HCT116 (cell line): ENCODE measurements at regions not wholly inside any gene's neighbourhood (a gene's known extent, or its start where the extent isn't known, plus 50 kb on each side); places are given as distances from the start of the nearest gene placed in this dataset.

ENCODE experiments used
- ATAC-seq: fragments of 200-7000 bp; cut with Tn5 transposase; 2 replicates; pipeline ENCODE4 v1.9.1; 2020; ENCODE audit warnings: mild to moderate bottlenecking, moderate library complexity
- BruUV-seq: library from RNA; stranded (reverse); fragments of 400-500 nt; replicated peaks from 2 replicates; lab custom pipeline; 2021; lab: Mats Ljungman, UMichigan
- CTCF ChIA-PET: fragments of 300-600 bp; sonication (Branson Sonifier 250); formaldehyde crosslinking; loops from one replicate; lab custom pipeline; 2021; ENCODE audit warnings: antibody characterized with exemption; lab: Charles Lee
- POLR2A ChIA-PET: fragments of 300-600, 350-600 bp; sonication (Branson Sonifier 250); formaldehyde crosslinking; loops from one replicate; lab custom pipeline; 2021; ENCODE audit warnings: antibody characterized with exemption; lab: Charles Lee
- RAD21 ChIA-PET, 2 experiments: fragments of 300-600 bp; sonication (Branson Sonifier 250); formaldehyde crosslinking; loops; one replicate each; lab custom pipeline; 2023; ENCODE audit warnings: low total read pairs in 2 of 2; ENCODE audit not compliant: uncharacterized antibody in 2 of 2, unreplicated experiment in 2 of 2, low non-redundant PET in 1 of 2; lab: Charles Lee
- DNase-seq: peaks from one replicate; pipeline ENCODE4 v3.0.0-alpha.2; 2010; ENCODE audit warnings: low read depth, low spot score
- H2AFZ ChIP-seq: fragments of 200-600 bp; shearing (Covaris generic), sonication (generic); 2 replicates; pipeline ENCODE4 v1.6.1; 2017; ENCODE audit warnings: low read depth, mixed run types, mixed read lengths, antibody characterized with exemption, low read length; ENCODE audit not compliant: poor library complexity, severe bottlenecking
- H3K27ac ChIP-seq: 2 replicates; pipeline ENCODE4 v1.5.1; 2012; ENCODE audit warnings: low read depth, low read length
- H3K27me3 ChIP-seq: fragments of 200-600 bp; sonication (generic); 2 replicates; pipeline ENCODE4 v1.6.1; 2016; ENCODE audit warnings: mixed run types, low read length, mixed read lengths; ENCODE audit not compliant: insufficient read depth
- H3K36me3 ChIP-seq, 2 experiments: fragments of 200-500 bp in 1 of 2; fragments of 200-600 bp in 1 of 2; sonication (Bioruptor generic) in 1 of 2; sonication (generic) in 1 of 2; 2 replicates each; pipeline versions ENCODE4 v1.5.1 to v1.6.1; 2014 to 2016; ENCODE audit warnings: low read length in 2 of 2, inconsistent platforms in 1 of 2, mixed read lengths in 1 of 2, mixed run types in 1 of 2; ENCODE audit not compliant: insufficient read depth in 2 of 2, control insufficient read depth in 1 of 2
- H3K4me1 ChIP-seq, 2 experiments: fragments of 200-600 bp in 1 of 2; sonication (generic) in 1 of 2; 2 replicates each; pipeline versions ENCODE4 v1.5.1 to v1.6.1; 2012 to 2017; ENCODE audit warnings: low read length in 2 of 2, inconsistent platforms in 1 of 2, mild to moderate bottlenecking in 1 of 2, mixed read lengths in 1 of 2, mixed run types in 1 of 2, moderate library complexity in 1 of 2; ENCODE audit not compliant: insufficient read depth in 2 of 2, control insufficient read depth in 1 of 2
- H3K4me2 ChIP-seq: fragments of 200-600 bp; sonication (generic); 2 replicates; pipeline ENCODE4 v1.6.1; 2017; ENCODE audit warnings: mixed run types, low read length, mixed read lengths
- H3K4me3 ChIP-seq, 2 experiments: fragments of 200-600 bp in 1 of 2; sonication (generic) in 1 of 2; replicated peaks in 1 of 2; 2 replicates each; pipeline ENCODE4 v1.5.1; 2011 to 2016; ENCODE audit warnings: low read length in 2 of 2, control low read depth in 1 of 2, low read depth in 1 of 2, mild to moderate bottlenecking in 1 of 2, mixed read lengths in 1 of 2, mixed run types in 1 of 2
- H3K79me2 ChIP-seq: fragments of 200-600 bp; sonication (generic); 2 replicates; pipeline ENCODE4 v1.6.1; 2017; ENCODE audit warnings: mild to moderate bottlenecking, mixed run types, low read length, moderate library complexity, mixed read lengths; ENCODE audit not compliant: insufficient read depth
- H3K9ac ChIP-seq: fragments of 200-600 bp; sonication (generic); 2 replicates; pipeline ENCODE4 v1.6.1; 2016; ENCODE audit warnings: low read length, mixed read lengths
- H3K9me2 ChIP-seq: fragments of 200-600 bp; sonication (generic), shearing (Covaris generic); 2 replicates; pipeline ENCODE4 v1.6.1; 2017; ENCODE audit warnings: mixed run types, mild to moderate bottlenecking, moderate library complexity; ENCODE audit not compliant: insufficient read depth
- H3K9me3 ChIP-seq, 2 experiments: fragments of 200-500 bp in 1 of 2; fragments of 200-600 bp in 1 of 2; sonication (Bioruptor generic) in 1 of 2; sonication (generic) in 1 of 2; 2 replicates each; pipeline ENCODE4 v1.6.1; 2014 to 2017; ENCODE audit warnings: low read length in 2 of 2, mixed read lengths in 2 of 2, inconsistent platforms in 1 of 2, low read depth in 1 of 2, mild to moderate bottlenecking in 1 of 2, mixed run types in 1 of 2, moderate library complexity in 1 of 2; ENCODE audit not compliant: control insufficient read depth in 1 of 2, insufficient read depth in 1 of 2
- H4K20me1 ChIP-seq: fragments of 200-600 bp; sonication (generic), shearing (Covaris generic); 2 replicates; pipeline ENCODE4 v1.6.1; 2017; ENCODE audit warnings: mixed run types, mild to moderate bottlenecking, moderate library complexity; ENCODE audit not compliant: insufficient read depth
- EZH2phosphoT487 ChIP-seq: fragments of 200-600 bp; IDR thresholded peaks from 2 replicates; pipeline ENCODE4 v1.6.1; 2018; ENCODE audit warnings: antibody characterized with exemption, borderline replicate concordance
- FOSL1 ChIP-seq: IDR thresholded peaks from 2 replicates; pipeline ENCODE4 v1.6.1; 2012; ENCODE audit warnings: low read depth
- JUND ChIP-seq: IDR thresholded peaks from 2 replicates; pipeline ENCODE4 v1.6.1; 2012
- POLR2A ChIP-seq: IDR thresholded peaks from 2 replicates; pipeline ENCODE4 v1.7.0; 2011; ENCODE audit warnings: borderline replicate concordance; ENCODE audit not compliant: insufficient read depth, insufficient read length; ENCODE audit errors: extremely low read depth
- POLR2AphosphoS5 ChIP-seq: IDR thresholded peaks from 2 replicates; pipeline ENCODE4 v1.6.1; 2011; ENCODE audit warnings: mild to moderate bottlenecking, low read depth, low read length, moderate library complexity
- RAD21 ChIP-seq: IDR thresholded peaks from 2 replicates; pipeline ENCODE4 v1.6.1; 2012; ENCODE audit warnings: low read depth, mild to moderate bottlenecking
- SIN3A ChIP-seq: IDR thresholded peaks from 2 replicates; pipeline ENCODE4 v1.6.1; 2012; ENCODE audit warnings: low read depth
- SP1 ChIP-seq: IDR thresholded peaks from 2 replicates; pipeline ENCODE4 v1.6.1; 2012; ENCODE audit warnings: low read depth
- SRF ChIP-seq: IDR thresholded peaks from 2 replicates; pipeline ENCODE4 v1.6.1; 2012; ENCODE audit warnings: low read depth
- TCF7L2 ChIP-seq: IDR thresholded peaks from 2 replicates; pipeline ENCODE4 v1.7.0; 2011; ENCODE audit warnings: borderline replicate concordance, inconsistent platforms; ENCODE audit not compliant: insufficient read depth, insufficient read length; ENCODE audit errors: extremely low read depth
- YY1 ChIP-seq: IDR thresholded peaks from 2 replicates; pipeline ENCODE4 v1.6.1; 2011; ENCODE audit warnings: low read length, low read depth, moderate library complexity, mild to moderate bottlenecking; ENCODE audit not compliant: insufficient replicate concordance; ENCODE audit errors: extremely low read depth
- intact Hi-C: fragments of 100-400 bp; cut with micrococcal nuclease; formaldehyde crosslinking; loops from 2 replicates; pipeline ENCODE4 v1.10.0; 2022
- TF ChIP-seq, protein P1 (sequence below): IDR thresholded peaks from 2 replicates; pipeline ENCODE4 v1.6.1; 2012
- TF ChIP-seq, protein P2 (sequence below): IDR thresholded peaks from 2 replicates; pipeline ENCODE4 v1.6.1; 2012
- TF ChIP-seq, protein P3 (sequence below): IDR thresholded peaks from 2 replicates; pipeline ENCODE4 v1.6.1; 2012; ENCODE audit warnings: low read depth
- TF ChIP-seq, protein P4 (sequence below): IDR thresholded peaks from 2 replicates; pipeline ENCODE4 v1.6.1; 2011; ENCODE audit warnings: mild to moderate bottlenecking, low read length, moderate library complexity; ENCODE audit not compliant: insufficient replicate concordance; ENCODE audit errors: extremely low read depth

DNA sequence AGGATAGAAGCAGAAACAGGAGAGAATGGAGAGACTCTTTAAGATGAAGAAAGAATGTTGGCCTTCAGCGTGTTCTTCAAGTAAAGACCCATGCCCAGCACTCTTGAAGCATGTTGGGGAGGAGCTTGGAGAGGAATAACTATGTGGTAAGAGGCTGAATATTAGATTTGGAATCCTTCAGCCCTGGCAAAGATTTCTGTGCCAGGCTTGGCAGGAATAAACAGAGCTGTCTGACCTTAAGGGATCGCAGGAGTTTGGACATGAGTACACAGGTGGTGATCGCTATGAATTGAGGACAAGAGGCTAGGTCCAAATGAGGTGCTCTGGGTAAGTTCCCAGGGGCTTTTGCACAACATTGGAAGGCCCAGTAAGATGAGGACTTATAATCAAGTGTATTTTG, 132.6 kb upstream of the TBL1XR1 start:
- ChIA-PET RAD21 (no interaction called here), CTCF (no interaction called here), POLR2A (no interaction called here)
- H3K79me2 ChIP-seq: no peaks in the 10 kb centered on the region
- TF ChIP-seq, protein P1, sequence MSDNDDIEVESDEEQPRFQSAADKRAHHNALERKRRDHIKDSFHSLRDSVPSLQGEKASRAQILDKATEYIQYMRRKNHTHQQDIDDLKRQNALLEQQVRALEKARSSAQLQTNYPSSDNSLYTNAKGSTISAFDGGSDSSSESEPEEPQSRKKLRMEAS: no peak
- no peak for TF ChIP-seq JUND
- no peak for TF ChIP-seq EZH2phosphoT487
- no peak for TF ChIP-seq SRF
- TF ChIP-seq RAD21: no peak
- H3K27me3 ChIP-seq: no peaks in the 10 kb centered on the region
- H3K4me2 ChIP-seq: no peak overlapping the region
- ATAC-seq: no peak
- no peak overlapping the region for H3K27ac ChIP-seq
- intact Hi-C loops: no loop called here
- no peaks in the 10 kb centered on the region for H4K20me1 ChIP-seq
- no peaks in the 10 kb centered on the region for H3K4me1 ChIP-seq
- no peaks in the 10 kb centered on the region for H3K36me3 ChIP-seq
- H3K4me3 ChIP-seq: no peak overlapping the region
- no peaks in the 10 kb centered on the region for H3K9me3 ChIP-seq
- no peaks in the 10 kb centered on the region for H3K9me2 ChIP-seq
- H3K9ac ChIP-seq: no peak overlapping the region
- no peak overlapping the region for H2AFZ ChIP-seq
- DNase-seq: no peak
- BruUV-seq: no TSS peak

DNA sequence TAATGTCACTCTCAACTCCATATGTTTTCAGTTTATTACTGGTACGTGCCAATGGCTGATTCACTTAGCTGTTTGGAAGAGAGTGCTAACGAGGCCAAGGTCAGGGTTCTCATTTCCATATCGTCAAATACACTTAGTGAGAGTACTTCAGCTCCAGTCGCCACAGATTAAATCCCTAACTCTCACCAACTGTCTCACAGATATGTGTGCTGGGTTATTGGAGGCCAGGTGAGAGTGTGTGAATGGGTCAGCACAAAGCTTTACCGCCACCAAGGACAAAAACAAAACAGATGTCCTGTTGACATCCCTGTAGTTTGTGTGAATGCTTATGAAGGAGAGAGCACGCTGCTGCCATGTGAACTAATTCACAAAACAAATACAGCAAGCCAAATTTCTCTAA, 133.5 kb upstream of the TBL1XR1 start:
- no peak overlapping the region for H3K9ac ChIP-seq
- peaks cover 4% of the 10 kb centered on the region in 2 experiments for H3K4me1 ChIP-seq
- no peaks in the 10 kb centered on the region for H3K9me2 ChIP-seq
- POLR2A ChIA-PET: interaction anchor here (1.3 kb wide), 1 partner anchor 28 kb away, joined by 3 read pairs; no protein-coding TSS in a partner anchor
- no peak overlapping the region for H3K4me3 ChIP-seq
- no peak for ATAC-seq
- no peak overlapping the region for H2AFZ ChIP-seq
- no peak overlapping the region for H3K27ac ChIP-seq
- RAD21 ChIA-PET: no interaction called here
- no peak for TF ChIP-seq YY1
- TF ChIP-seq, protein P2, sequence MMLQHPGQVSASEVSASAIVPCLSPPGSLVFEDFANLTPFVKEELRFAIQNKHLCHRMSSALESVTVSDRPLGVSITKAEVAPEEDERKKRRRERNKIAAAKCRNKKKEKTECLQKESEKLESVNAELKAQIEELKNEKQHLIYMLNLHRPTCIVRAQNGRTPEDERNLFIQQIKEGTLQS: no peak
- TF ChIP-seq SP1: no peak
- TF ChIP-seq EZH2phosphoT487: no peak
- TF ChIP-seq, protein P3, sequence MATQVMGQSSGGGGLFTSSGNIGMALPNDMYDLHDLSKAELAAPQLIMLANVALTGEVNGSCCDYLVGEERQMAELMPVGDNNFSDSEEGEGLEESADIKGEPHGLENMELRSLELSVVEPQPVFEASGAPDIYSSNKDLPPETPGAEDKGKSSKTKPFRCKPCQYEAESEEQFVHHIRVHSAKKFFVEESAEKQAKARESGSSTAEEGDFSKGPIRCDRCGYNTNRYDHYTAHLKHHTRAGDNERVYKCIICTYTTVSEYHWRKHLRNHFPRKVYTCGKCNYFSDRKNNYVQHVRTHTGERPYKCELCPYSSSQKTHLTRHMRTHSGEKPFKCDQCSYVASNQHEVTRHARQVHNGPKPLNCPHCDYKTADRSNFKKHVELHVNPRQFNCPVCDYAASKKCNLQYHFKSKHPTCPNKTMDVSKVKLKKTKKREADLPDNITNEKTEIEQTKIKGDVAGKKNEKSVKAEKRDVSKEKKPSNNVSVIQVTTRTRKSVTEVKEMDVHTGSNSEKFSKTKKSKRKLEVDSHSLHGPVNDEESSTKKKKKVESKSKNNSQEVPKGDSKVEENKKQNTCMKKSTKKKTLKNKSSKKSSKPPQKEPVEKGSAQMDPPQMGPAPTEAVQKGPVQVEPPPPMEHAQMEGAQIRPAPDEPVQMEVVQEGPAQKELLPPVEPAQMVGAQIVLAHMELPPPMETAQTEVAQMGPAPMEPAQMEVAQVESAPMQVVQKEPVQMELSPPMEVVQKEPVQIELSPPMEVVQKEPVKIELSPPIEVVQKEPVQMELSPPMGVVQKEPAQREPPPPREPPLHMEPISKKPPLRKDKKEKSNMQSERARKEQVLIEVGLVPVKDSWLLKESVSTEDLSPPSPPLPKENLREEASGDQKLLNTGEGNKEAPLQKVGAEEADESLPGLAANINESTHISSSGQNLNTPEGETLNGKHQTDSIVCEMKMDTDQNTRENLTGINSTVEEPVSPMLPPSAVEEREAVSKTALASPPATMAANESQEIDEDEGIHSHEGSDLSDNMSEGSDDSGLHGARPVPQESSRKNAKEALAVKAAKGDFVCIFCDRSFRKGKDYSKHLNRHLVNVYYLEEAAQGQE: no peak
- no peak for TF ChIP-seq POLR2AphosphoS5
- TF ChIP-seq JUND: no peak
- TF ChIP-seq SIN3A: no peak
- TF ChIP-seq POLR2A: no peak
- no peak for TF ChIP-seq FOSL1
- TF ChIP-seq, protein P4, sequence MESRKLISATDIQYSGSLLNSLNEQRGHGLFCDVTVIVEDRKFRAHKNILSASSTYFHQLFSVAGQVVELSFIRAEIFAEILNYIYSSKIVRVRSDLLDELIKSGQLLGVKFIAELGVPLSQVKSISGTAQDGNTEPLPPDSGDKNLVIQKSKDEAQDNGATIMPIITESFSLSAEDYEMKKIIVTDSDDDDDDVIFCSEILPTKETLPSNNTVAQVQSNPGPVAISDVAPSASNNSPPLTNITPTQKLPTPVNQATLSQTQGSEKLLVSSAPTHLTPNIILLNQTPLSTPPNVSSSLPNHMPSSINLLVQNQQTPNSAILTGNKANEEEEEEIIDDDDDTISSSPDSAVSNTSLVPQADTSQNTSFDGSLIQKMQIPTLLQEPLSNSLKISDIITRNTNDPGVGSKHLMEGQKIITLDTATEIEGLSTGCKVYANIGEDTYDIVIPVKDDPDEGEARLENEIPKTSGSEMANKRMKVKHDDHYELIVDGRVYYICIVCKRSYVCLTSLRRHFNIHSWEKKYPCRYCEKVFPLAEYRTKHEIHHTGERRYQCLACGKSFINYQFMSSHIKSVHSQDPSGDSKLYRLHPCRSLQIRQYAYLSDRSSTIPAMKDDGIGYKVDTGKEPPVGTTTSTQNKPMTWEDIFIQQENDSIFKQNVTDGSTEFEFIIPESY: no peak
- TF ChIP-seq TCF7L2: no peak
- TF ChIP-seq, protein P1: no peak
- BruUV-seq: no TSS peak
- intact Hi-C loops: no loop called here
- no peaks in the 10 kb centered on the region for H3K36me3 ChIP-seq
- no peak overlapping the region for H3K4me2 ChIP-seq
- H3K9me3 ChIP-seq: no peaks in the 10 kb centered on the region
- H3K27me3 ChIP-seq: no peaks in the 10 kb centered on the region
- CTCF ChIA-PET: no interaction called here
- no peaks in the 10 kb centered on the region for H4K20me1 ChIP-seq
- no peak for DNase-seq
- no peaks in the 10 kb centered on the region for H3K79me2 ChIP-seq
